T-helper 17 cell (primary cell): ENCODE measurements at regions not wholly inside any gene's neighbourhood (a gene's known extent, or its start where the extent isn't known, plus 50 kb on each side); places are given as distances from the start of the nearest gene placed in this dataset.
A peak's percentile ranks its signal among the peaks of the same experiment; 100 is the strongest.

ENCODE experiments used
- ATAC-seq: fragments of 150-1000 bp; cut with Tn5 transposase; 2 replicates; pipeline ENCODE4 v1.10.0; 2021; ENCODE audit warnings: mild to moderate bottlenecking, moderate library complexity
- DNase-seq, 3 donors: peaks; one replicate each; pipeline versions ENCODE4 v3.0.0 to v3.0.0-alpha.2; 2020 to 2021
- H3K9me3 ChIP-seq: one replicate; pipeline ENCODE4 v1.7.0; 2013; ENCODE audit warnings: low read length, mild to moderate bottlenecking; ENCODE audit not compliant: control insufficient read depth, poor library complexity, severe bottlenecking
- H3K27ac Mint-ChIP-seq: one replicate; pipeline ENCODE4 v1.8.0; 2022; ENCODE audit warnings: mild to moderate bottlenecking, moderate library complexity, mixed read lengths
- H3K27me3 Mint-ChIP-seq: one replicate; pipeline ENCODE4 v1.8.0; 2022; ENCODE audit warnings: mixed read lengths
- H3K36me3 Mint-ChIP-seq: one replicate; pipeline ENCODE4 v1.8.0; 2022; ENCODE audit warnings: low read depth, mixed read lengths
- H3K4me1 Mint-ChIP-seq: one replicate; pipeline ENCODE4 v1.8.0; 2022; ENCODE audit warnings: mild to moderate bottlenecking, mixed read lengths
- H3K4me3 Mint-ChIP-seq: one replicate; pipeline ENCODE4 v1.8.0; 2022; ENCODE audit warnings: mild to moderate bottlenecking, moderate library complexity, mixed read lengths

DNA sequence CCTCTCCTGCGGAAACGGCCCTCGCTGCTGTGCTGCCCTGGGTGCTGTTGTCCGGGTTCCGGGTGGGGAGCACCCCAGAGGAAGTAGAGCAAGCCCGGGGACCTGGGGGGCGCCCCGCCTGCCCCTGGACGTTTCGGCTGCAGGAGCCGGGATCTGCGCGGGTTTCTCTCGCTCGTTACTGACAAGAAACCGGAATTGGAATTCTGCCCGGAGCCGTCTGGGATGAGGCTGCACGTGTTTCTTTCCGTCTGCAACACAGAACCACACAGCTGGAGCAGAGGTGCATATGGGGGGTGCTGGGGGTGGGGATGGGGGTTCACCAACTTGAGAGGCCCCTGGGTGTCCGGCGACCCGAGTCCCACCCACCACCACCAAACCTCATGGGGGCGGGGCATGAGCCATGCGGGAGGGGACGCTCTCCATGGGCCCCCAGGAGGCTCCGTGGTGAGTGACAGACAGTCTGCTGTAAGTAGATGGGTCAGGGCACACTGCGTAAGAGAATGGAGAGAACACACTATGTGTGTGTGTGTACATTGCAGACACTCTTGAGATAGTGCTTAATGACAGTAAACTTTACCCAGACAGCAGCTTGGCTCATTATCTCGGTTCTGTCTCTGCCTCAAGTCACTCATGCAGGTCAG, 261.4 kb upstream of the C1orf174 start:
- H3K36me3 Mint-ChIP-seq = no peaks in the 10 kb centered on the region
- no peak overlapping the region for H3K27ac Mint-ChIP-seq
- H3K4me3 Mint-ChIP-seq = no peak overlapping the region
- no peaks in the 10 kb centered on the region for H3K9me3 ChIP-seq
- no peak for ATAC-seq
- DNase-seq = no peak
- no peaks in the 10 kb centered on the region for H3K4me1 Mint-ChIP-seq
- peaks cover 49% of the 10 kb centered on the region for H3K27me3 Mint-ChIP-seq

DNA sequence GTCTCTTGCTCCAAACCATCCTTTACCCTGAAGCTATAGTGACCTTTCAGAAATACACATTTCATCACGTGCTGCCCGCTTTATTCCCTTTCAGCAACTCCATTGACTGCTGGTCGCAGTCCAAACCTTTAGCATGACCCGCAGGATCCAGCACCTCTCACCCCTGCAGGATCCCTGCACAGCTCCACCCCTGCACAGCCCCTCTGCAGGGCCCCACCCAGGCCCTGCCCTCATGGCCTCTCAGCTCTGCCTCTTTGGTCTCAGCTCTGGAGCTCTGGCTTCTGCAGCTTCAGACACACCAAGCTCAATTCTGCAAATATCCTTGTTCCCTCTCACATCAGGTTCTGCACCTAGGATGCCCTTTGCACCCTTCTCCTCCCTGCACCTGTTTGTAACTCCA, 264.9 kb upstream of the C1orf174 start:
- H3K4me1 Mint-ChIP-seq = no peaks in the 10 kb centered on the region
- ATAC-seq = no peak
- no peaks in the 10 kb centered on the region for H3K36me3 Mint-ChIP-seq
- H3K4me3 Mint-ChIP-seq = no peak overlapping the region
- H3K27me3 Mint-ChIP-seq = peaks cover 60% of the 10 kb centered on the region
- H3K27ac Mint-ChIP-seq = peak overlapping the region; percentile 63
- no peak for DNase-seq
- no peaks in the 10 kb centered on the region for H3K9me3 ChIP-seq

DNA sequence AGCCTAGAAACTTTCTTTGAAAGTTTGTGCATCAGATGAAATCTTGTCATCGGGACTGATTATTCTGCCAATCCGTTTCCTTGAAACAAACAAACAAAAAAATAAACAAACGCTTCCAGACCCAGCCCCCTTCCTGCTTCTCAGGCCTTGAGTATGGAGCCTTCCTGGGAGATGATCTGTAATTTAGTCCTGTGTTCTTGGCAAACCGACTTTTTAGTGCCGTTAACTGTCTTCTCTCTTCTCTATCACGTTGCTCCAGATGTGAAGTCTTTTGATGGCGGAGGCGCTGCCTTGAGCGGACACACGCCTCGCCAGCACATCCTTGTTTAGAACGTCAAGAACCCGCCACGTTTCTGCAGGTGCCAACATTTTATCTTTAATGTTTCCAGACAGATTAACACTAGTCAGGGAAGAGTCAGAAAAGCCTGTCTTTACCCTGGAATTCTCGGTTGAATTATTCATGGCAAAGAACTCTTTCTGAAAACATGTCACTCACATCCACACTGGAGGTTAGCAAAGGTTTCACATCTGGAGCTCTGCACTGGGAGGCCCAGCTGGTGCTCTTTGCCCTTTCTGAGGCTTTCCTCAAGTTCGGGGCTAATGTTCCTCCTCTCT, 265.7 kb upstream of the C1orf174 start:
- peaks cover 66% of the 10 kb centered on the region for H3K27me3 Mint-ChIP-seq
- H3K4me1 Mint-ChIP-seq = no peaks in the 10 kb centered on the region
- ATAC-seq (no peak), DNase-seq (no peak)
- H3K27ac Mint-ChIP-seq = peak overlapping the region; percentile 63
- H3K9me3 ChIP-seq = no peaks in the 10 kb centered on the region
- no peaks in the 10 kb centered on the region for H3K36me3 Mint-ChIP-seq
- no peak overlapping the region for H3K4me3 Mint-ChIP-seq

DNA sequence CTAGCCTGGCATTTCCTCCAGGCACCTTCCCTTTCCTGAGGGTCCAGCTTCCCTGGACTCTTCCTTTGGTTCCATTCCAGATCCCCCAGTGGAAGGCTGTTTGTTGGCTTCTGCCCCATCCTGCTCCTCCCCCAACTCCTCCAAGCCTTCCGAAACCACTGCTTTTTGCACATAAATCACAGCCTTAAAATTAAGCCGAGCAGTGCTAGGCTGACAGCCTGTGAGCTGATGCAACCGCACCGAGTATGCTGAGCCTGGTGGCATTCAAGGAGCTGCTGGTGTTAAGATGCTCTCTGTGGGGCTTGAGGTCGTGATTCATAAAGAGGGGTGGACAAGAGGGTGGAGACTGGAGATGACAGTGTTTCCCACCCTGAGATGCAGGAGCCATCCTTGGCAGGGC, 266.6 kb upstream of the C1orf174 start:
- no peak overlapping the region for H3K4me3 Mint-ChIP-seq
- H3K9me3 ChIP-seq = no peaks in the 10 kb centered on the region
- ATAC-seq (no peak), DNase-seq (no peak)
- no peak overlapping the region for H3K27ac Mint-ChIP-seq
- H3K27me3 Mint-ChIP-seq = peaks cover 73% of the 10 kb centered on the region
- no peaks in the 10 kb centered on the region for H3K4me1 Mint-ChIP-seq
- peaks cover 2% of the 10 kb centered on the region for H3K36me3 Mint-ChIP-seq

DNA sequence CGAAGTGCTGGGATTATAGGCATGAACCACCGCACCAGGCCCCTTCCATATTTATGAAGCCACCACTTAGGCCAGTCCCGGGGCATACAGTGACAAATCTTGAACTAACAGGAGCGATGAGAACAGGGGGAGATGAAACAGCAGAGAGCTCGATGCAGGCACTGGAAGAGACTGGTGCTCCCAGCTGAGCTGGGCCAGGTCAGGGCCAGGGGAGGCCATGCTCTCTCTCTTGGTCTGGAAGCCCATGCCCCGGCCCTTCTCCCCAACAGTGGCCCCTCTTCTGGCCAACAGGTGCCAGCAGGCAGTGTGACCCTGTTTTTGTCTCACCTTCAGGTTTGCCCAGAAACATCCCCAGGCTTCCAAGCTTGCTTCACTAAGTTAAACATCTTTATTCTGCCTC, 269.9 kb upstream of the C1orf174 start:
- Mint-ChIP-seq H3K4me1 (no peaks in the 10 kb centered on the region), H3K27me3 (peaks cover 93% of the 10 kb centered on the region), H3K36me3 (peaks cover 2% of the 10 kb centered on the region)

DNA sequence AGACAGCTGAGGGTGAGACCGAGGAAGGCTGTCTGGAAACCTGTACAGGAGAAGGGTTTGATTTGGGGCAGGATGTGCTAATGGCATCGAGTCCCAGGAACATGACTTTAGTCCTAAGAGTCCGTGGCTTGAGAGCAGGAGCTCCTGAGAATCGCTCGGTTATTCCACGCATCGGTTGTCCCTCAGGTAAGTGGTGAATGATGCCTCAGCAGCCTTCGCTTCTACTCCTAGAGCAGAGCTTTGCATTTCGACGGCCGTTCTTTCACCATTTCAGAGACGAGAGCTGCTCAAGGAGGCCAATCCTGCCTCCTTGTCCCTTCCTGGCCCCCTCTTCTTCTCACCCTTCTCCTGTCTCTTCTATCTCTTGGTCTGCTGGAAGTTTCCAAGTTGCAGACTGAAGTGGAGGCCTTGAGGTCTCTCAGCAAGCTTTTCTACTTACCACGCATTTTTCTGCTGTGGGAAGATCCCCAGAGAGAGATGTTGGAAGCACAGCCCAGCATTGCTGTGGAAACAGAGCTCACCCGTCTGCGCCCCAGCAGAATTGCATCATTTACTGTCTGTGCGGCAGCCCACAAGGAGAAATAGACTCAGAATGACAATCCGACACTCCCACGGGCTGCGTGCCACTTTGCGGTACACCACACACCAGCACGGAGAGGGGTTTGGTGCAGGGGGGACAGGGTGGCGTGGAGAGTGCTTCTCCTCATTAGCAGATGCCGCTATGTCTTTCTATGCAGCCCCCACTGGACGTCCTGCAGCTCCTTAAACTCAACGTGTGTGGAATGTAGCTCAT, 270.7 kb upstream of the C1orf174 start:
- no peak for ATAC-seq
- Mint-ChIP-seq H3K27ac (no peak overlapping the region), H3K36me3 (peaks cover 2% of the 10 kb centered on the region), H3K4me3 (no peak overlapping the region), H3K27me3 (peaks cover 85% of the 10 kb centered on the region), H3K4me1 (no peaks in the 10 kb centered on the region)
- no peak for DNase-seq
- no peaks in the 10 kb centered on the region for H3K9me3 ChIP-seq

More for the DNA sequence above, 269.9 kb upstream of the C1orf174 start:
- no peak for ATAC-seq
- H3K9me3 ChIP-seq = no peaks in the 10 kb centered on the region
- no peak overlapping the region for H3K27ac Mint-ChIP-seq
- H3K4me3 Mint-ChIP-seq = no peak overlapping the region
- no peak for DNase-seq

DNA sequence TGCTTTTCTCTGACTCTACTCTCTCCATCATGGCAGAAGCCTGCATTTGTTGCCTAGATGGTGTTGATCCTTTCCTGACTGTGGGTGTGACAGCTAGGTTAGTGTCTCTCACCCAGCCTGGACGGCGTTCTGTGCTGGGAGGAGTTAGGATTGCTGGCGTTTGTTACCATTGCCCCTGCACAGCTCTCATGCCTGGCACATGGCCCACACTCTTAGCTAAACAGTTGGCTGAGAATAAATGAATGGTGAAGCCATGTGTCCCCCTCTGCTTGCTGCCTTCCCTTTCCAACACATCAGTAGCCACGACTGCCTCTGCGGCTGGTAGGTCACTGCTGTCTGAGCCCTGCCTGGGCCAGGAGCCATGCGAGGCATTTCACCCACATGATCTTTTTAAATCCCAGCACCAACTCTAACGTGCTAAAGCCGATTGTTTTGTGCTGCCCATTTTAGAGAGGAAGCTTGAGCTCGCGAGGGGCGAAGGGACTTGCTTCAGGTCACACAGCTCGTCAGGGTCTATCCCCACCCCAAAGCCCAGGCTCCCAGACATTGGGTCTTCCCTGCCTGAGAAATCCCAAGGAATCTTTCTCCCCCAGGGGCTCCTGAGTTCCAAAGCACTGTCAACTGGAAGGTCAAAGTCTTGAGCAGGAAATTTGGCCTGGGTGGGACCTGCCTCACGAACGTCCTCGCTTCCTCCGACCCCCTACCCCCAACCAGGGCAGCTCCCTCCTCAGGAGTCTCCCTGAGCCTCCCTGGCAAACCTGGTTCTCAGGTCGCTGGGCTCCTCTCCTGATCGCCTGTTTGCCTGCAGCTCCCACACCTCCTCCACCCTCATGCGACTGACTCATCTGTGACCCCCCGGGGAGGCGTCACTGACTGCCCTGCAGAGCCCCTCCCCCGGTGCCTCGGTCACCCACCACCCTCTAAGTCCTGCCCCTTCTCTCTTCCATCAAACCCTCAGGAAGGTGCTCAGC, 271.7 kb upstream of the C1orf174 start:
- no peaks in the 10 kb centered on the region for H3K4me1 Mint-ChIP-seq
- H3K36me3 Mint-ChIP-seq = peaks cover 2% of the 10 kb centered on the region
- no peak for DNase-seq
- no peak for ATAC-seq
- no peak overlapping the region for H3K4me3 Mint-ChIP-seq
- H3K9me3 ChIP-seq = no peaks in the 10 kb centered on the region
- peaks cover 76% of the 10 kb centered on the region for H3K27me3 Mint-ChIP-seq
- no peak overlapping the region for H3K27ac Mint-ChIP-seq

DNA sequence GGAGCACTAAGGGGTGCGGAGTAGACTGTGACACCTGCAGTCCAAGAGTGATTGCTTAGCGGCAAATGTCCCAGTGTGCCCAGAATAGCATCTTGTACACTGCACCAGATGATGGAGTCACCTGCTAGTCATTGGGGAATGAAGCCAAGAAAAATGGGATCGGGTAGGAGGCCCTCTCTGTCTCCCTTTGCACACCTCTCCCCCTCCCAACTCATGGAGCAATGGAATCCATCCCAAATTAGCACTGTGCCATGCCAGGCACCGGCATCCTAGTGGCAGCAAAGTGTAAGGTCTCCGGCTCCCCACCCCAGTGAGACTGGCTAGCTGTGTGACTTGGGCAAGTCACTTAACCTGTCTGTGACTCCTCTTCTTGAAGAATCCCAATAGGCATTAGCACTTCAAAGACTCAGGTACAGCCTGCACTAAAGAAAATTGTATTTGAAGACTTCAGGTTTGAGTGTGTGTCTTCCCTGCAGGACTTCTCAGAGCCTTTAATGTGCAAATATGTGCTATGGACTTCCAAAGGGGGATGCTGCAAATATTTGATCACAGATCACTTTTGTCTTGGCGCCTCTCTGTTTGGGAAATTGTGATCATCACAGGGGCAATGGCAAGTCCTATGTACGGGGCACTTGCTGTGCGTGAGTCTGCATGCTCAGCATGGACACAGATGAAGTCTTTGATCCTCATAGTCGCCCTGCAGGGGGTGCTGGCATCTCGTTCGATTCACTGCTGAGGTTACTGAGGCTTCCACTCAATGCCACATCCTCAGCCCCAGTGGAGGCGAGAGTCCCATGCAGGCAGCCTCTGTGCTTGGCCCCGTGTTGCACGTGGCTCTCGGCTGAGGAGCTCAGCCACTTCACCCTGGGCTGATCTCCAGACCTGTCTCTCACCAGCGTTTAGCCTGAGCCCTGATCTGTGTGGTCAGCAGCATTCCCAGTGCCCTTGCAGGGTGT, 272.9 kb upstream of the C1orf174 start:
- no peak overlapping the region for H3K4me3 Mint-ChIP-seq
- H3K4me1 Mint-ChIP-seq = no peaks in the 10 kb centered on the region
- DNase-seq (no peak), ATAC-seq (no peak)
- H3K36me3 Mint-ChIP-seq = peaks cover 2% of the 10 kb centered on the region
- H3K27ac Mint-ChIP-seq = no peak overlapping the region
- no peaks in the 10 kb centered on the region for H3K9me3 ChIP-seq
- peaks cover 65% of the 10 kb centered on the region for H3K27me3 Mint-ChIP-seq

DNA sequence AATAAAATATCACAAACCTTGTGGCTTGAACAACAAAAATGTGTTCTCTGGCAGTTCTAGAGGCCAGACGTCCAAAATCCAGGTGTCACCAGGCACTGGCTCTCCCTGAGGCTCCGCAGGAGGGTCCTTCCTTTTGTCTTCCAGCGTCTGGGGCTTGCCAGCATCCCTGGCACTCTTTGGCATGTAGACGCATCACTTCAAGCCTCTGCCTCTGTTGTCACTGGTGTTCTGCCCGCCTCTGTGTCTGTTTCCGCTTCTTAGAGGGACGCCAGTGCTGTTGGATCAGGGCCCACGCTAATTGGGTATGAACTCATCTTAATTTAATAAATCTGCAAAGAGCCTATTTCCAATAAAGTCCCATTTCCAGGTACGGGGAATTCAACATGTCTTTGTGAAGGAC, 273.7 kb upstream of the C1orf174 start:
- no peaks in the 10 kb centered on the region for H3K4me1 Mint-ChIP-seq
- H3K36me3 Mint-ChIP-seq = peaks cover 2% of the 10 kb centered on the region
- H3K4me3 Mint-ChIP-seq = no peak overlapping the region
- H3K27me3 Mint-ChIP-seq = peaks cover 61% of the 10 kb centered on the region
- ATAC-seq (no peak), DNase-seq (no peak)
- no peak overlapping the region for H3K27ac Mint-ChIP-seq
- H3K9me3 ChIP-seq = no peaks in the 10 kb centered on the region

GRCh38 chr1:4174291-4175200, 274.5 kb upstream of the C1orf174 start:
- H3K9me3 ChIP-seq = no peaks in the 10 kb centered on the region
- H3K4me1 Mint-ChIP-seq = no peaks in the 10 kb centered on the region
- no peak for DNase-seq
- peaks cover 2% of the 10 kb centered on the region for H3K36me3 Mint-ChIP-seq
- ATAC-seq = no peak
- peaks cover 61% of the 10 kb centered on the region for H3K27me3 Mint-ChIP-seq
- H3K4me3 Mint-ChIP-seq = no peak overlapping the region
- no peak overlapping the region for H3K27ac Mint-ChIP-seq

DNA sequence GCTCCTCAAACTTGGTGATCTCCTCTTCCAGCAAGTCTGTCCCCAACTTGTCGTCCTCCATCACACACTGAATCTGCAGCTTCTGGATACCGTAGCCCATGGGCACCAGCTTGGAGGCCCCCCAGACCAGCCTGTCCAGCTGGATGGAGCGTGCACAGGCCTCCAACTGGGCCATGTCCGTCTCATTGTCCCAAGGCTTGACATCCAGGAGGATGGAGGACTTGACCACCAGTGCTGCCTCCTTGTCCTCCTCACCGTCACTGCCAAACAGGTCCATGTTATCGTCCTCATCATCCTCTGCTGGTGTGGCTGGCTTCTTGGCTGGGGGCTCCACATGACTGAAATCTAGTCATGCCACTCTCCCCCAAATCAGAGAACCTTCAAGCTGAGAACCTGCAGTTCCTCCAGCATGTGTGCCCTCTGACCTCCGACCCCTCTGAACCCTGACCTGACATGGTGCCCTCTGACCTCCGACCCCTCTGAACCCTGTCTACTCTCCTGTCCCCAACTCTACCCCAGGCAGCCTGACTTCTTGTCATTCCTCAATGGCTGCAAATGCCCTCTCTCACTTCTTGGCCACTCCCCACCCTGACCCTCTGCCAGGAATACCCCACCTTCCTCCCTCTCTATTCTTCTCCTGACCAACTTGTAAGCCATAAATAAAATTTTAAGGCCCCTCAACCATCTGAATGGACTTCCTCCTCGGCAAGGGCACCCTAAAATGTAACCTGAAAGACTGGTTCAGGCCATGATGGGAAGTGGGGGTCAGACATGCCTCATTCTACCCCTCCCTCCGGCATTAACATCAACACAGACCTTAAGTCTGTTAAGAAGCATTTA, 275.7 kb upstream of the C1orf174 start:
- no peaks in the 10 kb centered on the region for H3K9me3 ChIP-seq
- DNase-seq (no peak), ATAC-seq (no peak)
- H3K4me3 Mint-ChIP-seq = no peak overlapping the region
- H3K36me3 Mint-ChIP-seq = peaks cover 2% of the 10 kb centered on the region
- no peak overlapping the region for H3K27ac Mint-ChIP-seq
- H3K27me3 Mint-ChIP-seq = peaks cover 52% of the 10 kb centered on the region
- H3K4me1 Mint-ChIP-seq = no peaks in the 10 kb centered on the region
